Large intestine (tissue), 3 donors: ENCODE measurements at regions not wholly inside any gene's neighbourhood (a gene's known extent, or its start where the extent isn't known, plus 50 kb on each side); places are given as distances from the start of the nearest gene placed in this dataset.
"Not testable (repeated sequence)": the region's sequence is repeated elsewhere in the genome, so short reads cannot be mapped to it uniquely, and the experiment has no call there.

Experiments used
- DNase-seq, 2 donors: peaks; one replicate each; pipeline versions ENCODE4 v3.0.0 to v3.0.0-alpha.2; 2013
- H3K27ac ChIP-seq: one replicate; pipeline ENCODE4 v1.5.1; 2013; ENCODE audit warnings: low read length
- H3K27me3 ChIP-seq: 2 replicates; pipeline ENCODE4 v1.6.1; 2013; ENCODE audit warnings: low read length; ENCODE audit not compliant: control insufficient read depth, insufficient read depth
- H3K36me3 ChIP-seq: 2 replicates; pipeline ENCODE4 v1.6.1; 2013; ENCODE audit warnings: low read length; ENCODE audit not compliant: control insufficient read depth, insufficient read depth
- H3K4me1 ChIP-seq: one replicate; pipeline ENCODE4 v1.6.1; 2013; ENCODE audit warnings: low read length; ENCODE audit not compliant: control insufficient read depth, insufficient read depth
- H3K4me3 ChIP-seq: one replicate; pipeline ENCODE4 v1.5.1; 2013; ENCODE audit warnings: low read length
- H3K9me3 ChIP-seq: one replicate; pipeline ENCODE4 v1.6.1; 2013; ENCODE audit warnings: mild to moderate bottlenecking, low read depth, low read length, moderate library complexity; ENCODE audit not compliant: control insufficient read depth
- WGBS: methylation state at CpG from one replicate; pipeline ENCODE4 v1.1.5; 2013; ENCODE audit warnings: low lambda C conversion rate; ENCODE audit not compliant: insufficient coverage; 5-methylcytosine and 5-hydroxymethylcytosine counted together

GRCh38 chr3:78343221-78343620 lies 1303.3 kb downstream of the ROBO2 start:
- WGBS, result 100% methylated on average over 1 of the region's 1 CpG
- no peaks in the 10 kb centered on the region for H3K36me3 ChIP-seq
- DNase-seq, result no peak

GRCh38 chr3:78344267-78344666 lies 1304.4 kb downstream of the ROBO2 start:
- H3K4me3 ChIP-seq, H3K27ac ChIP-seq, H3K4me1 ChIP-seq, H3K36me3 ChIP-seq, H3K27me3 ChIP-seq, H3K9me3 ChIP-seq, DNase-seq: not testable (repeated sequence)
- no CpG with 5 or more reads among the region's 10 CpGs for WGBS

More at GRCh38 chr3:78343221-78343620, 1303.3 kb downstream of the ROBO2 start:
- H3K4me3 ChIP-seq, result no peak overlapping the region
- no peaks in the 10 kb centered on the region for H3K27me3 ChIP-seq
- H3K9me3 ChIP-seq, result no peaks in the 10 kb centered on the region
- H3K27ac ChIP-seq, result no peak overlapping the region
- no peaks in the 10 kb centered on the region for H3K4me1 ChIP-seq

GRCh38 chr3:78344918-78345317 lies 1305.0 kb downstream of the ROBO2 start:
- Histone ChIP-seq H3K27ac (no peak overlapping the region), H3K36me3 (no peaks in the 10 kb centered on the region), H3K27me3 (no peaks in the 10 kb centered on the region), H3K4me3 (no peak overlapping the region), H3K9me3 (no peaks in the 10 kb centered on the region), H3K4me1 (peaks cover 4% of the 10 kb centered on the region)
- no CpG with 5 or more reads among the region's 6 CpGs for WGBS
- no peak for DNase-seq

GRCh38 chr3:78347176-78347575 lies 1307.3 kb downstream of the ROBO2 start:
- no peaks in the 10 kb centered on the region for H3K36me3 ChIP-seq
- H3K9me3 ChIP-seq, result no peaks in the 10 kb centered on the region
- H3K4me3 ChIP-seq, result no peak overlapping the region
- no peak overlapping the region for H3K27ac ChIP-seq
- DNase-seq, result no peak
- WGBS, result 100% methylated on average over 1 of the region's 2 CpGs
- H3K27me3 ChIP-seq, result no peaks in the 10 kb centered on the region
- H3K4me1 ChIP-seq, result peaks cover 4% of the 10 kb centered on the region

- WGBS, result 100% methylated on average over 1 of the region's 3 CpGs
- peaks cover 4% of the 10 kb centered on the region for H3K4me1 ChIP-seq
- no peaks in the 10 kb centered on the region for H3K9me3 ChIP-seq
- DNase-seq, result no peak
- H3K36me3 ChIP-seq, result no peaks in the 10 kb centered on the region
- no peaks in the 10 kb centered on the region for H3K27me3 ChIP-seq
- H3K27ac ChIP-seq, result no peak overlapping the region
- no peak overlapping the region for H3K4me3 ChIP-seq
These were observed 1308.8 kb downstream of the ROBO2 start for GRCh38 chr3:78348664-78349063.

GRCh38 chr3:78349571-78349970 lies 1309.7 kb downstream of the ROBO2 start:
- Histone ChIP-seq H3K27ac (no peak overlapping the region), H3K27me3 (no peaks in the 10 kb centered on the region), H3K4me3 (no peak overlapping the region), H3K36me3 (no peaks in the 10 kb centered on the region), H3K4me1 (peaks cover 4% of the 10 kb centered on the region), H3K9me3 (no peaks in the 10 kb centered on the region)
- no CpG with 5 or more reads among the region's 2 CpGs for WGBS
- no peak for DNase-seq

GRCh38 chr3:78351334-78351733 lies 1311.4 kb downstream of the ROBO2 start:
- no peak overlapping the region for H3K27ac ChIP-seq
- 100% methylated on average over 2 of the region's 3 CpGs for WGBS
- no peaks in the 10 kb centered on the region for H3K36me3 ChIP-seq
- H3K4me3 ChIP-seq, result no peak overlapping the region
- no peak for DNase-seq
- H3K4me1 ChIP-seq, result peaks cover 4% of the 10 kb centered on the region
- no peaks in the 10 kb centered on the region for H3K9me3 ChIP-seq
- H3K27me3 ChIP-seq, result no peaks in the 10 kb centered on the region

- 100% methylated on average over 2 of the region's 3 CpGs for WGBS
- Histone ChIP-seq H3K4me3 (no peak overlapping the region), H3K27me3 (no peaks in the 10 kb centered on the region), H3K27ac (no peak overlapping the region), H3K9me3 (no peaks in the 10 kb centered on the region), H3K4me1 (peaks cover 4% of the 10 kb centered on the region), H3K36me3 (no peaks in the 10 kb centered on the region)
- DNase-seq, result no peak
These were observed 1313.3 kb downstream of the ROBO2 start for GRCh38 chr3:78353231-78353630.

- H3K27ac ChIP-seq, result no peak overlapping the region
- H3K36me3 ChIP-seq, result no peaks in the 10 kb centered on the region
- no peaks in the 10 kb centered on the region for H3K4me1 ChIP-seq
- H3K27me3 ChIP-seq, result no peaks in the 10 kb centered on the region
- H3K9me3 ChIP-seq, result no peaks in the 10 kb centered on the region
- 94% methylated on average over 2 of the region's 4 CpGs for WGBS
- H3K4me3 ChIP-seq, result no peak overlapping the region
- DNase-seq, result no peak
These were observed 1321.0 kb downstream of the ROBO2 start for GRCh38 chr3:78360849-78361248.

GRCh38 chr3:78368636-78369345 lies 1328.9 kb downstream of the ROBO2 start:
- no peak overlapping the region for H3K27ac ChIP-seq
- peak; percentile 18 to 71 for DNase-seq

GRCh38 chr3:78390221-78390620 lies 1350.3 kb downstream of the ROBO2 start:
- Histone ChIP-seq H3K27me3 (no peaks in the 10 kb centered on the region), H3K36me3 (no peaks in the 10 kb centered on the region), H3K4me1 (no peaks in the 10 kb centered on the region), H3K9me3 (no peaks in the 10 kb centered on the region), H3K4me3 (no peak overlapping the region), H3K27ac (no peak overlapping the region)
- no peak for DNase-seq
- WGBS, result no CpG with 5 or more reads among the region's 1 CpG

More at GRCh38 chr3:78368636-78369345, 1328.9 kb downstream of the ROBO2 start:
- Histone ChIP-seq H3K4me1 (peaks cover 3% of the 10 kb centered on the region), H3K36me3 (no peaks in the 10 kb centered on the region), H3K4me3 (no peak overlapping the region), H3K27me3 (no peaks in the 10 kb centered on the region), H3K9me3 (no peaks in the 10 kb centered on the region)
- WGBS, result 42% methylated on average over 2 of the region's 8 CpGs
